IPS-20b (cell line): ENCODE measurements at regions not wholly inside any gene's neighbourhood (a gene's known extent, or its start where the extent isn't known, plus 50 kb on each side); places are given as distances from the start of the nearest gene placed in this dataset.

ENCODE experiments used
- H3K27ac ChIP-seq: one replicate; pipeline ENCODE4 v1.5.1; 2013; ENCODE audit warnings: low read length
- H3K27me3 ChIP-seq: 2 replicates; pipeline ENCODE4 v1.6.1; 2013; ENCODE audit warnings: mild to moderate bottlenecking, low read length, inconsistent platforms; ENCODE audit not compliant: insufficient read depth
- H3K36me3 ChIP-seq: 2 replicates; pipeline ENCODE4 v1.6.1; 2013; ENCODE audit warnings: low read depth, mild to moderate bottlenecking, inconsistent platforms, low read length, moderate library complexity; ENCODE audit not compliant: insufficient read depth
- H3K4me1 ChIP-seq: 2 replicates; pipeline ENCODE4 v1.6.1; 2013; ENCODE audit warnings: mild to moderate bottlenecking, control low read depth, inconsistent platforms, low read length, moderate library complexity; ENCODE audit not compliant: insufficient read depth
- H3K4me3 ChIP-seq: 2 replicates; pipeline ENCODE4 v1.5.1; 2013; ENCODE audit warnings: mild to moderate bottlenecking, low read length, inconsistent platforms
- H3K9ac ChIP-seq: 2 replicates; pipeline ENCODE4 v1.6.1; 2013; ENCODE audit warnings: low read depth, mild to moderate bottlenecking, inconsistent platforms, low read length, moderate library complexity
- H3K9me3 ChIP-seq: 2 replicates; pipeline ENCODE4 v1.6.1; 2013; ENCODE audit warnings: mild to moderate bottlenecking, low read depth, low read length, inconsistent platforms; ENCODE audit not compliant: insufficient read depth

- H3K9ac ChIP-seq = no peak overlapping the region
- H3K36me3 ChIP-seq = no peaks in the 10 kb centered on the region
- no peaks in the 10 kb centered on the region for H3K4me1 ChIP-seq
- H3K9me3 ChIP-seq = no peaks in the 10 kb centered on the region
- no peak overlapping the region for H3K27ac ChIP-seq
- no peaks in the 10 kb centered on the region for H3K27me3 ChIP-seq
- H3K4me3 ChIP-seq = no peak overlapping the region
Measured at GRCh38 chr6:2433711-2434110, 188.3 kb upstream of the GMDS start.

- H3K36me3 ChIP-seq = no peaks in the 10 kb centered on the region
- no peak overlapping the region for H3K4me3 ChIP-seq
- H3K27me3 ChIP-seq = no peaks in the 10 kb centered on the region
- no peak overlapping the region for H3K9ac ChIP-seq
- no peaks in the 10 kb centered on the region for H3K4me1 ChIP-seq
- H3K27ac ChIP-seq = no peak overlapping the region
- no peaks in the 10 kb centered on the region for H3K9me3 ChIP-seq
Measured at GRCh38 chr6:2433266-2433665, 187.9 kb upstream of the GMDS start.

- Histone ChIP-seq H3K36me3 (no peaks in the 10 kb centered on the region), H3K4me3 (no peak overlapping the region), H3K27me3 (no peaks in the 10 kb centered on the region), H3K27ac (no peak overlapping the region), H3K9me3 (no peaks in the 10 kb centered on the region), H3K4me1 (no peaks in the 10 kb centered on the region), H3K9ac (no peak overlapping the region)
Measured at GRCh38 chr6:2432292-2432691, 186.9 kb upstream of the GMDS start.

GRCh38 chr6:2430612-2431011 lies 185.2 kb upstream of the GMDS start:
- H3K4me1 ChIP-seq = no peaks in the 10 kb centered on the region

DNA sequence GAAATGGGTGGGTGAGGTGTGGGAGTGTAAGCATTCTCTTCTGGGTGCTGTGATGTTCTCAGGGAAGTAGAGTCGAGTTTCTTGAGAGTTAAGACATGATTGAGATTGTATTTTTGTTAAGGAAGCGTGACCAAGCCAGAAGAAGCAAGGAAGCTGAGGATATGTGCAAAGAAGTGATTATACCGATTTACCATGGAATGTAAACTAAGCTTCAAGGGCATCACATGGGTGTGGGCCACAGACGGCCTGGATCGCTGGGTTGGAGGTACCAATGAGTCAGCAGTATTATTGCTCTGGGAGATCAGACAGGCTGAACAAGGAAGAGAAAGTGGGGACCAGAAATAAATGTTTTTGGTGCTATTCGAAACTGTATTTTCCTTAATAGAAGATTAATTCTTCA lies 184.1 kb upstream of the GMDS start:
- Histone ChIP-seq H3K36me3 (no peaks in the 10 kb centered on the region), H3K4me1 (no peaks in the 10 kb centered on the region), H3K27ac (no peak overlapping the region), H3K9ac (no peak overlapping the region), H3K27me3 (no peaks in the 10 kb centered on the region), H3K4me3 (no peak overlapping the region), H3K9me3 (no peaks in the 10 kb centered on the region)

More at GRCh38 chr6:2430612-2431011, 185.2 kb upstream of the GMDS start:
- H3K9ac ChIP-seq = no peak overlapping the region
- no peak overlapping the region for H3K4me3 ChIP-seq
- H3K27me3 ChIP-seq = no peaks in the 10 kb centered on the region
- H3K27ac ChIP-seq = no peak overlapping the region
- H3K36me3 ChIP-seq = no peaks in the 10 kb centered on the region
- H3K9me3 ChIP-seq = no peaks in the 10 kb centered on the region

DNA sequence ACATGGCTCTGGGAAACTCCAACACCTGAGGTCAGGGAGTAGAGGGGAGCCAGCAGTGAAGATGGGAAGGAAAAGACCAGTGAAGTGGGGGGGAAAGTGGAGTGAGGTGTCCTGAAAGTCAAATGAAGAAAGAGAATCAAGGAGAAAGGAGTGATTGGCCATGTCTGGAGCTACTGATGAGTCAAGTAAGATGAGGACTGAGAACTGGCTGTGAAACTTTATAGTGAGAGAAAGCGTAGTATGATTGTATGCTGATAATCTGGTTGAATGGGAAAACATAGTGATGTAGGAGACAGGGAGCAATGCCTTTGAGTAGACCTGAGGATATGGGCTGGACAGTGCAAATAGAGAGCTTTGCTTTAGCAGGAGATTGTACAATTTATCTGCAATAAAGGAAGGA lies 183.6 kb upstream of the GMDS start:
- Histone ChIP-seq H3K27ac (no peak overlapping the region), H3K36me3 (no peaks in the 10 kb centered on the region), H3K4me1 (no peaks in the 10 kb centered on the region), H3K9me3 (no peaks in the 10 kb centered on the region), H3K27me3 (no peaks in the 10 kb centered on the region), H3K4me3 (no peak overlapping the region), H3K9ac (no peak overlapping the region)

- H3K36me3 ChIP-seq = no peaks in the 10 kb centered on the region
- H3K4me1 ChIP-seq = no peaks in the 10 kb centered on the region
- H3K9ac ChIP-seq = no peak overlapping the region
- no peaks in the 10 kb centered on the region for H3K9me3 ChIP-seq
- no peak overlapping the region for H3K27ac ChIP-seq
- no peaks in the 10 kb centered on the region for H3K27me3 ChIP-seq
- H3K4me3 ChIP-seq = no peak overlapping the region
Measured at GRCh38 chr6:2426561-2427340, 181.3 kb upstream of the GMDS start.

DNA sequence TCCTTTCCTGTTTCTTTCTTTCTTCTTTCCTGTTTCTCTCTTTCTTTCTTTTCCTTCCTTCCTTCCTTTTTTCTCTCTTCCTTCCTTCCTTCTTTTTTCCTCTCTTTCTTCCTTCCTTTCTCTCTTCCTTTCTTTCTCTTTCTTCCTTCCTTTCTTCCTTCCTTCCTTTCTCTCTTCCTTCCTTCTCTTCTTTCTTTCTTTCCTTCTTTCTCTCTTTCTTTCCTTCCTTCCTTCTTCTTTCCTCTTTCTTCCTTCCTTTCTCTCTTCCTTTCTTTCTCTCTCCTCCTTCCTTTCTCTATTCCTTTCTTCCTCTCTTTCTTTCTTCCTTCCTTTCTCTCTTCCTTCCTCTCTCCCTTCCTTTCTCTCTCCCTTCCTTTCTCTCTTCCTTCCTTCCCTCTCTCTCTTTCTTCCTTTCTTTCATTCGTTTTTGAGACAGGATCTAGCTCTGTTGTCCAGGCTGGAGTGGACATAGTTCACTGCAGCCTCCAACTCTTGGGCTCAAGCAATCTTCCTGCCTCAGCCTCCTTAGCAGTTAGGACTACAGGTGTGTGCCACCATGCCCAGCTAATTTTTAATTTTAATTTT lies 170.8 kb upstream of the GMDS start:
- H3K36me3 ChIP-seq = no peaks in the 10 kb centered on the region
- no peaks in the 10 kb centered on the region for H3K9me3 ChIP-seq
- no peak overlapping the region for H3K9ac ChIP-seq
- H3K4me1 ChIP-seq = no peaks in the 10 kb centered on the region
- no peaks in the 10 kb centered on the region for H3K27me3 ChIP-seq
- H3K4me3 ChIP-seq = no peak overlapping the region
- H3K27ac ChIP-seq = no peak overlapping the region

- H3K4me1 ChIP-seq = no peaks in the 10 kb centered on the region
- H3K36me3 ChIP-seq = no peaks in the 10 kb centered on the region
- H3K9me3 ChIP-seq = no peaks in the 10 kb centered on the region
- no peaks in the 10 kb centered on the region for H3K27me3 ChIP-seq
- no peak overlapping the region for H3K27ac ChIP-seq
- no peak overlapping the region for H3K9ac ChIP-seq
- H3K4me3 ChIP-seq = no peak overlapping the region
Measured at GRCh38 chr6:2414885-2415547, 169.6 kb upstream of the GMDS start.

- H3K4me1 ChIP-seq = no peaks in the 10 kb centered on the region
Measured at GRCh38 chr6:2412731-2413130, 167.3 kb upstream of the GMDS start.

DNA sequence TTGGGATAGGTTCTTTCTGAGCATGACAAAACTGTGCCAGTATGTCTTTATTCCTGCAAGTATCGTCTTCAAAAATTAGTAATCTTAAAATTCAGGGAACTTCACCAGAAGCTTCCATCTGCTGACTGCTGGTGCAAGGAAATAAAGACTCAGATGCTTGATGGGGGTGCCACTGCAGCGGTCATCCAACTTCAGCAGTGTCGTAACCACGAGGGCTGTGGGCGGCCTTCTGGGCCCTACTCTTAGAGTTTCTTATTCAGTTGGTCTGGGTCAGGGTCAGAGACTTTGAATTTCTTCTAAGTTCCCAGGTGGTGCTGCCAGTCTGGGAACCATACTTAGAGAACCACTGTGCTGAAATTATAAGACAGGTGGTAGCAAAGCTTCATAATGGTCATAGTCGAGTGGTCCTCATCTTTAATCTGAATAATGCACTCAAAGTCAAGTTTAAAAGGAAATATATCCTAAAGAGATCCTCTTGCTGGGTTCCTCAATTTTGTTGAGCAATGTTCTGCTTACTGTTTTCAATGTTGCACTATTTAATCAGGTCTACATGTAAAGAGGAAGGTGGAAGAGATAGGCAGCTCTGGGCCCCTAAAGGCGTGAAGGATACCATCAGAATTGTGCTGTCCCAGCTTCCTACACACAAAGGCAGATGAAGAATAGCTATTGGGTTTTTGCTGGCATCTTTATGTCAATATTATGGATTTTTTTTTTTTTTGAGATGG lies 165.4 kb upstream of the GMDS start:
- H3K36me3 ChIP-seq = no peaks in the 10 kb centered on the region
- no peaks in the 10 kb centered on the region for H3K27me3 ChIP-seq
- H3K9me3 ChIP-seq = no peaks in the 10 kb centered on the region
- no peak overlapping the region for H3K4me3 ChIP-seq
- no peaks in the 10 kb centered on the region for H3K4me1 ChIP-seq
- no peak overlapping the region for H3K9ac ChIP-seq
- H3K27ac ChIP-seq = no peak overlapping the region

More at GRCh38 chr6:2412731-2413130, 167.3 kb upstream of the GMDS start:
- H3K27ac ChIP-seq = no peak overlapping the region
- no peaks in the 10 kb centered on the region for H3K27me3 ChIP-seq
- H3K9ac ChIP-seq = no peak overlapping the region
- H3K4me3 ChIP-seq = no peak overlapping the region
- no peaks in the 10 kb centered on the region for H3K36me3 ChIP-seq
- H3K9me3 ChIP-seq = no peaks in the 10 kb centered on the region
